ENCODE measurements at regions not wholly inside any gene's neighbourhood (a gene's known extent, or its start where the extent isn't known, plus 50 kb on each side); places are given as distances from the start of the nearest gene placed in this dataset.
"Not testable (repeated sequence)": the region's sequence is repeated elsewhere in the genome, so short reads cannot be mapped to it uniquely, and the experiment has no call there.

GRCh38 chr1:232166942-232167341 lies 463.0 kb downstream of the SIPA1L2 start:
- no peak for DNase-seq
- H3K27ac Mint-ChIP-seq: no peak overlapping the region
- H3K27me3 Mint-ChIP-seq: peaks cover 10% of the 10 kb centered on the region
- H3K9me3 Mint-ChIP-seq: no peaks in the 10 kb centered on the region
- H3K4me1 Mint-ChIP-seq: no peaks in the 10 kb centered on the region
- H3K4me3 Mint-ChIP-seq: no peak overlapping the region
- H3K36me3 Mint-ChIP-seq: no peaks in the 10 kb centered on the region

GRCh38 chr1:232164078-232164963 lies 465.6 kb downstream of the SIPA1L2 start:
- H3K4me3 Mint-ChIP-seq: no peak overlapping the region
- H3K27ac Mint-ChIP-seq: no peak overlapping the region
- no peaks in the 10 kb centered on the region for H3K9me3 Mint-ChIP-seq
- peaks cover 5% of the 10 kb centered on the region for H3K27me3 Mint-ChIP-seq
- no peak for DNase-seq
- H3K4me1 Mint-ChIP-seq: no peaks in the 10 kb centered on the region
- no peaks in the 10 kb centered on the region for H3K36me3 Mint-ChIP-seq

GRCh38 chr1:232163533-232163932 lies 466.4 kb downstream of the SIPA1L2 start:
- peaks cover 5% of the 10 kb centered on the region for H3K27me3 Mint-ChIP-seq
- no peak for DNase-seq
- H3K27ac Mint-ChIP-seq: no peak overlapping the region
- H3K4me3 Mint-ChIP-seq: no peak overlapping the region
- H3K4me1 Mint-ChIP-seq: no peaks in the 10 kb centered on the region
- H3K9me3 Mint-ChIP-seq: peaks cover 2% of the 10 kb centered on the region
- no peaks in the 10 kb centered on the region for H3K36me3 Mint-ChIP-seq

GRCh38 chr1:232162001-232162400 lies 467.9 kb downstream of the SIPA1L2 start:
- Mint-ChIP-seq H3K9me3 (peaks cover 4% of the 10 kb centered on the region), H3K36me3 (no peaks in the 10 kb centered on the region), H3K4me1 (no peaks in the 10 kb centered on the region), H3K27ac (no peak overlapping the region), H3K27me3 (peaks cover 2% of the 10 kb centered on the region), H3K4me3 (no peak overlapping the region)
- DNase-seq: no peak

GRCh38 chr1:232158558-232158957 lies 471.4 kb downstream of the SIPA1L2 start:
- H3K4me1 Mint-ChIP-seq, H3K36me3 Mint-ChIP-seq, H3K4me3 Mint-ChIP-seq, H3K27me3 Mint-ChIP-seq, H3K27ac Mint-ChIP-seq, DNase-seq: not testable (repeated sequence)
- peaks cover 10% of the 10 kb centered on the region for H3K9me3 Mint-ChIP-seq

- H3K27me3 Mint-ChIP-seq, H3K27ac Mint-ChIP-seq, H3K4me1 Mint-ChIP-seq, DNase-seq, H3K4me3 Mint-ChIP-seq, H3K36me3 Mint-ChIP-seq: not testable (repeated sequence)
- peaks cover 10% of the 10 kb centered on the region for H3K9me3 Mint-ChIP-seq
Observed at GRCh38 chr1:232156070-232156469, 473.9 kb downstream of the SIPA1L2 start.

GRCh38 chr1:232153652-232154051 lies 476.3 kb downstream of the SIPA1L2 start:
- Mint-ChIP-seq H3K9me3 (peaks cover 10% of the 10 kb centered on the region), H3K4me3 (no peak overlapping the region)

GRCh38 chr1:232150770-232151548 lies 479.0 kb downstream of the SIPA1L2 start:
- Mint-ChIP-seq H3K9me3 (peaks cover under 1% of the 10 kb centered on the region), H3K4me3 (no peak overlapping the region), H3K4me1 (no peaks in the 10 kb centered on the region), H3K36me3 (no peaks in the 10 kb centered on the region), H3K27me3 (peaks cover 4% of the 10 kb centered on the region), H3K27ac (no peak overlapping the region)
- DNase-seq: no peak

More at GRCh38 chr1:232153652-232154051, 476.3 kb downstream of the SIPA1L2 start:
- Mint-ChIP-seq H3K36me3 (no peaks in the 10 kb centered on the region), H3K27ac (no peak overlapping the region), H3K27me3 (no peaks in the 10 kb centered on the region), H3K4me1 (no peaks in the 10 kb centered on the region)
- DNase-seq: no peak

- Mint-ChIP-seq H3K4me3 (no peak overlapping the region), H3K4me1 (no peaks in the 10 kb centered on the region), H3K9me3 (no peaks in the 10 kb centered on the region), H3K27me3 (peaks cover 4% of the 10 kb centered on the region), H3K27ac (no peak overlapping the region), H3K36me3 (no peaks in the 10 kb centered on the region)
- DNase-seq: no peak
Observed at GRCh38 chr1:232149287-232150201, 480.4 kb downstream of the SIPA1L2 start.

GRCh38 chr1:232147215-232147614 lies 482.7 kb downstream of the SIPA1L2 start:
- H3K4me3 Mint-ChIP-seq: no peak overlapping the region

GRCh38 chr1:232146514-232146913 lies 483.4 kb downstream of the SIPA1L2 start:
- Mint-ChIP-seq H3K4me3 (no peak overlapping the region), H3K27me3 (peaks cover 4% of the 10 kb centered on the region), H3K36me3 (no peaks in the 10 kb centered on the region), H3K9me3 (no peaks in the 10 kb centered on the region), H3K27ac (no peak overlapping the region), H3K4me1 (no peaks in the 10 kb centered on the region)
- no peak for DNase-seq

More at GRCh38 chr1:232147215-232147614, 482.7 kb downstream of the SIPA1L2 start:
- no peaks in the 10 kb centered on the region for H3K36me3 Mint-ChIP-seq
- no peak for DNase-seq
- no peaks in the 10 kb centered on the region for H3K9me3 Mint-ChIP-seq
- no peaks in the 10 kb centered on the region for H3K4me1 Mint-ChIP-seq
- H3K27me3 Mint-ChIP-seq: peaks cover 4% of the 10 kb centered on the region
- no peak overlapping the region for H3K27ac Mint-ChIP-seq

GRCh38 chr1:232145768-232146167 lies 484.2 kb downstream of the SIPA1L2 start:
- no peaks in the 10 kb centered on the region for H3K36me3 Mint-ChIP-seq
- H3K4me3 Mint-ChIP-seq: no peak overlapping the region
- peaks cover 1% of the 10 kb centered on the region for H3K9me3 Mint-ChIP-seq
- peaks cover 4% of the 10 kb centered on the region for H3K27me3 Mint-ChIP-seq
- no peak overlapping the region for H3K27ac Mint-ChIP-seq
- no peak for DNase-seq
- H3K4me1 Mint-ChIP-seq: no peaks in the 10 kb centered on the region

- H3K36me3 Mint-ChIP-seq: no peaks in the 10 kb centered on the region
- no peaks in the 10 kb centered on the region for H3K4me1 Mint-ChIP-seq
- no peak overlapping the region for H3K4me3 Mint-ChIP-seq
- DNase-seq: no peak
- H3K27ac Mint-ChIP-seq: no peak overlapping the region
- peaks cover 2% of the 10 kb centered on the region for H3K9me3 Mint-ChIP-seq
- H3K27me3 Mint-ChIP-seq: peaks cover 4% of the 10 kb centered on the region
Observed at GRCh38 chr1:232144696-232145230, 485.2 kb downstream of the SIPA1L2 start.

- Mint-ChIP-seq H3K36me3 (peaks cover 2% of the 10 kb centered on the region), H3K4me3 (no peak overlapping the region), H3K27me3 (peaks cover 8% of the 10 kb centered on the region), H3K9me3 (peaks cover 2% of the 10 kb centered on the region), H3K4me1 (no peaks in the 10 kb centered on the region), H3K27ac (no peak overlapping the region)
- DNase-seq: no peak
Observed at GRCh38 chr1:232143315-232143886, 486.5 kb downstream of the SIPA1L2 start.

Data from activated naive CD8-positive, alpha-beta T cell treated with anti-CD3 and anti-CD28 coated beads for 36 hours (primary cell).